ENCODE measurements at regions not wholly inside any gene's neighbourhood (a gene's known extent, or its start where the extent isn't known, plus 50 kb on each side); places are given as distances from the start of the nearest gene placed in this dataset.

DNA sequence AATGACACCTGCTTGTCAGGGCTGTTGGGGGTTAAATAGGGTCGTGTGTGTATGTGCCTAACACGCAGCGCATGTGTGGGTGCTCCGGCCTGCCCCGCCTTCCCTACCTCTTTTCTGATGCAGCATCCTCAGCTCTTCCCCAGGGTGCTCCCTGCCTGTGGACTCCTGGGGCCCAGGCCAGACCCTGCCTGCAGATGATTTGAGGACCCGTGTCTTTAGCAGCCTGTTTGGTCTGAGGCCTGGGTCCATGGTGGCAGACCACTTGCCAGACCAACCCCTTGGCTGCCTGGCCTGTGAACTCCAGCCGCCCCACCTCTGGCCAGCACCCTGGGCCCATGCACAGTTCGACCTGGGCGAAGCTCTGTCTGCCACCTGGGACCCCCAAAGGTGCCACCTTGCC lies 57.0 kb upstream of the SIM2 start:
- TF ChIP-seq EP300 (IDR thresholded peaks at IDR 0.05; ENCODE audit: borderline replicate concordance in 1 of 2, low read depth in 1 of 2, low read length in 1 of 2) (no peak), GATA2 (CRISPR knock-in tag; IDR thresholded peaks at IDR 0.05) (no peak), POLR2AphosphoS5 (IDR thresholded peaks at IDR 0.05; ENCODE audit: low read depth, low read length) (no peak), MAX (IDR thresholded peaks at IDR 0.05; ENCODE audit: low read depth) (no peak), EZH2phosphoT487 (IDR thresholded peaks at IDR 0.05; ENCODE audit: borderline replicate concordance, low read depth) (no peak), SIN3A (IDR thresholded peaks at IDR 0.05; ENCODE audit: borderline replicate concordance, low read depth, low read length) (no peak), CTCF (IDR thresholded peaks at IDR 0.05) (no peak), RAD21 (IDR thresholded peaks at IDR 0.05; ENCODE audit: low read length) (no peak), ZBTB33 (IDR thresholded peaks at IDR 0.05; ENCODE audit: borderline replicate concordance, low read depth) (no peak), REST (IDR thresholded peaks at IDR 0.05; ENCODE audit: low read depth, low read length) (no peak)
